A673 (cell line): ENCODE measurements at regions not wholly inside any gene's neighbourhood (a gene's known extent, or its start where the extent isn't known, plus 50 kb on each side); places are given as distances from the start of the nearest gene placed in this dataset.
A peak's percentile ranks its signal among the peaks of the same experiment; 100 is the strongest.

ENCODE experiments used
- EZH2 ChIP-seq: fragments of 200-600 bp; sonication (generic); IDR thresholded peaks from 2 replicates; pipeline ENCODE4 v1.6.1; 2017; ENCODE audit warnings: borderline replicate concordance, low read depth, mild to moderate bottlenecking, mixed read lengths, antibody characterized with exemption, low read length; ENCODE audit not compliant: poor library complexity, severe bottlenecking
- TF ChIP-seq, protein P1 (sequence below): fragments of 300-800, 200-600 bp; sonication (generic); conservative IDR thresholded peaks from 2 replicates; pipeline ENCODE4 v1.5.1; 2017; ENCODE audit warnings: low read depth, mild to moderate bottlenecking, antibody characterized with exemption, low read length, moderate library complexity, mixed read lengths

DNA sequence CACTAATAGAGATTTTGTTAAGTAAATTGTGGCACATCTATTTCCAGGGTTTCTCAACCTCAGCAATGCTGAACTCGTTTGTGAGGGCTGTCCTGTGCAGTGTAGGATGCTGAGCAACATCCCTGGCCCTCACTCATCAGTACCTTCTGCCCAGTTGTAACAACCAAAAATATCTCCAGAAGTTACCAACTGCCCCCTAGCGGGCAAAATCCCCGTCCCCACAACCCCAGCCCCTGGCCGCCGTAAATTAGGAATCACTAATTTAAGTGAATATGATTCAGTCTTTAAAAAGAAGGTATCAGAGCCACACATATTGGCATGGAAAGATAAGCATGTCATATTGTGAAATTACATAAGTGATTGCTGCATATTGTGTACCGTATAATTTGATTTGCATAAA lies 123.4 kb downstream of the ASB9 start:
- TF ChIP-seq, protein P1, sequence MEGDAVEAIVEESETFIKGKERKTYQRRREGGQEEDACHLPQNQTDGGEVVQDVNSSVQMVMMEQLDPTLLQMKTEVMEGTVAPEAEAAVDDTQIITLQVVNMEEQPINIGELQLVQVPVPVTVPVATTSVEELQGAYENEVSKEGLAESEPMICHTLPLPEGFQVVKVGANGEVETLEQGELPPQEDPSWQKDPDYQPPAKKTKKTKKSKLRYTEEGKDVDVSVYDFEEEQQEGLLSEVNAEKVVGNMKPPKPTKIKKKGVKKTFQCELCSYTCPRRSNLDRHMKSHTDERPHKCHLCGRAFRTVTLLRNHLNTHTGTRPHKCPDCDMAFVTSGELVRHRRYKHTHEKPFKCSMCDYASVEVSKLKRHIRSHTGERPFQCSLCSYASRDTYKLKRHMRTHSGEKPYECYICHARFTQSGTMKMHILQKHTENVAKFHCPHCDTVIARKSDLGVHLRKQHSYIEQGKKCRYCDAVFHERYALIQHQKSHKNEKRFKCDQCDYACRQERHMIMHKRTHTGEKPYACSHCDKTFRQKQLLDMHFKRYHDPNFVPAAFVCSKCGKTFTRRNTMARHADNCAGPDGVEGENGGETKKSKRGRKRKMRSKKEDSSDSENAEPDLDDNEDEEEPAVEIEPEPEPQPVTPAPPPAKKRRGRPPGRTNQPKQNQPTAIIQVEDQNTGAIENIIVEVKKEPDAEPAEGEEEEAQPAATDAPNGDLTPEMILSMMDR = peak; percentile 73
- TF ChIP-seq EZH2 = no peak
